ENCODE measurements at regions not wholly inside any gene's neighbourhood (a gene's known extent, or its start where the extent isn't known, plus 50 kb on each side); places are given as distances from the start of the nearest gene placed in this dataset.

DNA sequence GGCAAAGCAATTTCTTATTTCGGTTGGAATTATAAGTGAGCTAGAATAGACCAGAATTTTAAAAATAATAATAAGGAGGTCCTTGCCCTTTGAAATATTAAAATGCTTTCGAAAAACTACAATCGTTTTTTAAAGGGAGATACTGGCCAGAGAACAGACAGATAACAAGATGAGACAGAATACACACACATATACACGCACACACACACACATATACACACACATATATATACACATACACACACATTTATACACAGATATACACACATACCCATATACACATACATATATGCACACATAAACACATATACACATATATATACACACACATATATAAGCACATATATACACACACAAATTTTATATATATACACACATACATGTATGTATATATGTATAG, 175.3 kb upstream of the MIR17HG start:
- DNase-seq, result no peak

DNA sequence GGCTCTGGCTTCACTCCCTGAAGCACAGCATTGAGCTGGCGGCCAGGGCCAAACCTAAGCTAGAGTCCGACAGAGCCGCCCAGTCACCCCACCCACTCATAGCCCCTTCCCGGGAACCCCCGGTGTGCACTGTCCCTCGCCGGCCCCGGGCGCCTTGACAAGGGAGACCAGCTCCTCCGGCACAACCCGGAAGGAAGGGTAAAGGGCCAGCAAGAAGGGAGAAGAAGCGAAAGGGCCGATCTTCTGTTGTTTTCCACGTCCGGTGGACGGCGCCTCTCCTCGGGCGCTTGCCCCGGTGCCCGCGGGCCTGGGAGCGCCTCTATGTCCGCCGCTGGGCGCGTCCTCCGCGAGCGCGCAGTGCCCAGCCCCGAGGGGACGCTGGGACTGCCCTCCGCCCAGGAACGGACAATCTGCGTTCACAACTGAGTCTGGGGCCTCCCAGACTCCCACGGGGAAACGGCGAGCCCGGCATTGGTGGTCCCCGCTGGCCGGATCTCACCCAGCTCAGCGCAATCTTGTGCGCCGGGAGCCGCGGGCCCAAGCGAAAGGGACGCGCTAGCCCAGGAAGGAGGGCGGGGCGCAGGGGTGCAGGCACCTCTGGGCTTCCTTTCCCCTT, 172.5 kb upstream of the MIR17HG start:
- DNase-seq, result no peak

DNA sequence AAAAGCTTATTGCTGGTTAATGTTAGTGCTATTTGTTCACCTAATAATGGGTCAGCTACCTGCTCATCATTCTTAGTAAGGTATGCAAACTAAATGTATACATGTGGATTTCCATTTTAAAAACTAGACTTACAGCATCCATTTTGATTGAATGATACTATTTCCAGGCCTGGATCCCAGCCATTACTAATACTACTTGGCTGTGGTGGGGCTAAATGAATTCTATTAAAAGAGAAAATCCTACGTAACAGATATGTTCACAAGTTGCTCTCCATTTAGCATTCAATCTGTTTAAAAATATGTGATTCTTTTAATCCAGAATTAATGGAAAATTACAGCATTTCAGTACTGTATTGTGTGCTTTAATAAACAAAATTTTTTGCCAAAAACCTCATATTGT, 169.4 kb upstream of the MIR17HG start:
- no peak for DNase-seq

DNA sequence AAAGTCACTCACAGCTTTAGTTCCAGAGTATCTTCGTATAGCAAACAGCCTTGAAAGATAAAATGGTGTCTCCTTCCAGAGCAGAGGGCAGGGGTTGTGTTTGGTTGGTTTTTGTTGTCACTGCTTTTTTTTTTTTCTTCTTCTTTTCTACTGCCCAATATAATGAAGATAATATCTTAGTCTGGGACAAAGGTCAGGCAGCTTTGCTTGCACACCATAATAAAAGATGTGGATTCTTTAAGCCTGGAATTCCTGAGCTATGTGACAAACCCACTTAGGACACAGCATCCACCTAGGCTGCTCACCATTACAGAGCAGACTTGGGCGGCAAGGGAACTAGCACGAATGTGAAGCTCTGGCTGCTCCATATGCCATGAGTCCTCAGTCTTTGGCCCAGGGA, 165.6 kb upstream of the MIR17HG start:
- DNase-seq, result no peak

DNA sequence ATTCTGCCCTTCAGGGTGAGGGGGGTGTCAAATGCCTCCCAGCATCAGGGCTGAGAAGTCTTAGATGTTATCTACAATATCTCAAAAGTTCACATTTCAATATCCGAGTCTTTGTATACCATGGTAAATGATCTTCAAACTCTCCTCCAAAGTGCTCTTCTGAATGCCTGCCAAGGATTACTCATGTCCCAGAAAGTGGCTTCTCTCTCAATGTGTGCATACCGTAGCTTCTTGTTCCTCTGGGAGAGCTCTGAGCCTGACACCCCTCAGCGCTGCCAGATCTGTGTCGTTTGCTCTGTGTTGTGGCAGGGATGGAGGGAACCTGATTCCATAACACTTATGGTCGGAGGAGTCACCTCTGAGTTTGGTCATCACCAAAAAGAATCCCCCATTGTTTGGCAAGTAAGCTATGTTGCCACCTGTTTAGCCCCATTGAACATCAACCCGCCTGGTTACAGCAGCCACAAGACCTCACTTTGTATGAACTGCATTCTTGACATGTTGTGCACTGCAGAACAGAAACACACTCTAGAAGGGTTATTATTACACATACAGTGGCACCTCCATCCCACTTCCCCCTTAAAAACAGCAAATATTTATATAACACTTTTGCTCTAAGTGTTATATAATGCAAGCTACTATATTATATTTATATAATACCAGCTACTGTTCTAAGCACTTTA, 163.1 kb upstream of the MIR17HG start:
- no peak for DNase-seq

DNA sequence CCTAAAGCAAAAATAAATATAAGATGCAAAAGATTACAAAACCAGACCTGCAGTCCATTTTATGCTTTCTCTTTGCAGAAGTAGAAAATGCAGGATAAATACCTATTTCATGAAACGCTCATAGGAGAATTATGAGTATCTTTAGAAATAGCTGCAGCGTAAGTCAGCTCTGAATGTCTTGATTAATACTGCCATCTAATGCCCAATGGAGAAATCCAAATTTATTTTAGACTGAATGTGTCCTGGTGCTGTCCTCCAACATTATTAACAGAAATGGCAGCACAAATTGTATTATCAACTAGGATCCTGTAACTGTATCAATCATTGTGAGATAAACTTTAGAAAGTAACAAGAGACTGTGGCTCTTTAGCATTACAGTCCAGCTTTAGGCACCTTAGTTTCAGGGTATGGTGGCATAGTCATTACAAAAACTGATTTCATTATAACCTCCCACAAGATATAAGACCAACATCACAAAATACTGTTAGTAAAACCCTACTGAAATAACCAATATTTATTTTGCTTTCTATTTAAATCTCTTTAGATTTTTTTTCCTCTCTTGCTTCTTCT, 162.1 kb upstream of the MIR17HG start:
- no peak for DNase-seq

DNA sequence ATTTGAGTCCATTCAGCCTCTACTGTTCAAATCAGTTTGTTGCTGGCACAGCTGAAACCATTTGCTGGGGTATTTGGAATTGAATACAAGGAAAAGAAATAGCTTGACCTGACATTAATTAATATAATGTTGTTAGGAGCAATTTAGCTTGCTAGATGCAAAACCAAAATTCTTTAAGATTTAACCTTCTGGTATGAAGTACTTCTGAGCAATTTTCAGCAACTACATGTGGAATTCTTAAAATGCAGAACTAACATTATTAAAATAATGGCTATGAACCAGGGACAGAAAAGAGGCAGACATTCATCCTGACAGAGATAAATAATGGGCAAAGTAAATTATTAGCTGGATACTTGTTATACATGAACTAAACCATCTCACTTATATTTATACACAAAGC, 160.0 kb upstream of the MIR17HG start:
- no peak for DNase-seq

DNA sequence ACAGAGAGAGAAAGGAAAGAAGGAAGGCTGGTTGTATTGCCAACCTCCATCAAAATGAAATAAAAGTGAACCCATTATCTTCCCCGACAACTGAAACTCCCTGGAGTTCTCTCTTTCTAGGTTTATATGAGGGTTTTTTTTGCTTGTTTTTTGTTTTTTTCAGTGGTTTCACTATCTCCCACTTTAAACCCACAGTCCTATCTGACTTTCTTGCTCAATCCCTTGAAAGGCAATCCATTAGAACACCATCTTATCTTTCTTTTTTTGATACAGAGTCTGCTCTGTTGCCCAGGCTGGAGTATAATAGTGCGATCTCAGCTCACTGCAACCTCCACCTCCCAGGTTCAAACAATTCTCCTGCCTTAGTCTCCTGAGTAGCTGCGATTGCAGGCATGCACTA, 158.0 kb upstream of the MIR17HG start:
- DNase-seq, result no peak

DNA sequence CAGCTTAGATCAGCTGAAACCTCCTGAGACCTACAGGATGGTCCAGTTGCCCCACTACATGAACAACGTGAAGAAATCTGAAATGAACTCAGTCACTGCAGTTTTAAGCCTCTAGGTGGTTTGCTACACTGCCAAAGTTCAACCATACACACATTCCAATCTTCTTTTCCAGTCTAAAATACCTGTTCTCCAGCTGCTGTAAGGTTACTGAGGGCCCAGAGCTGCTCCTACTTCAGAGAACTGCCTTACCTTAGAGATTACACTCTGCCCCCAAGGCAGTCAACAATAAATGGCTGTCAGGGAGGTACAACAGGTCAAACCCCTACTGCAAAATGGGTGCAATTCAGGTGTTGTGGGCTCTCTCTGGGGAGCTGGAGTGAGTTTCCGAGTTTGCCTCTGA, 154.1 kb upstream of the MIR17HG start:
- DNase-seq, result no peak

DNA sequence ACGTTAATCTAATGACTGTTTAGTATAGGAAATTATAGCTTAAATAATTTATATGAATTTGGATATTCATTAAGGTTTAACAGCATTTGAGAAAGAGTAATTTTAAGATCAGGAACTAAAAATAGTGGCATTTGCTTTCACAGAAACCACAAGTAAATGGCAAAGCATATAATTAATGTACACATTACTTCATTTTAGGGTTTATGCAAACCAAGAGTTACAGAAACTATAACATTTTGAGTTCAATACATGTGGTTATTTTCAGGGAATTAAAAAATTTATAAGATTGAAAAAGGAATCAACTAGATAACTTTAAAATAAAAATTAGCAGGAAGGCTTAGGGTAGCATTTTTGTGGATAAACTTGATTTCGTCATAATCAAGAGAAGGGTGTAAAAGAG, 151.7 kb upstream of the MIR17HG start:
- no peak for DNase-seq

DNA sequence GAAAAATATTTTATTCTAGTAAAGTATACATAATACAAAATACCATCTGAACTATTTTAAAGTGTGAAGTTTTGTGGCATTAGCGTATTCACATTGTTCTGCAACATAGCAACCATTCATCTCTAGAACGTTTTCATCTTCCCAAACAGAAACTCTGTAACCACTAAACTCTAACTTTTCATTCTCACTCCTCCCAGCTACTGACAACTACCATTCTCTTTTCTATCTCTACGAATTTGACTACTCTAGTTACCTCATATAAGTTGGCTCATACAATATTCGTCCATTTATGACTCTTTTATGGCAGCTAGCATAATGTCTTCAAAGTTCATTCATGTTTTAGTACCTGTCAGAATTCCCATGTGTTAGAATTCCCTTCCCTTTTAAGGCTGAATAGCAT, 150.5 kb upstream of the MIR17HG start:
- no peak for DNase-seq

DNA sequence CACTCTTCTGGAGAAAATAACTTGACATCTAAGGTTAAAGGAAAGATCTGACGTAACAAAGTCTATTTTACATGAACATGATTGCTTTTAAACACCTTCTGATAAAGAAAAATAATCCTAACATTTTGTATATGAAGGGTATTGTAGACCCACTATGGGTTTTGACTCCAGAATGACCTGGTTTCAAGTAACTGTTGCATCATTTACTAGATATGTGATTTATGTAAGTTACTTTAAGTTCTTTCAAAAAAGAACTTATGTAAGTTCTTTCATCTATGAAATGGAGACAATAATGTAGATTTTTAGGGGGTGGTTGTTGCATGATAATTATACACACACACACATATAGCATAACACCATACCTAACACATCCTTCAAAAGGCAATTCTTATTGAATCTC, 147.6 kb upstream of the MIR17HG start:
- DNase-seq, result no peak

DNA sequence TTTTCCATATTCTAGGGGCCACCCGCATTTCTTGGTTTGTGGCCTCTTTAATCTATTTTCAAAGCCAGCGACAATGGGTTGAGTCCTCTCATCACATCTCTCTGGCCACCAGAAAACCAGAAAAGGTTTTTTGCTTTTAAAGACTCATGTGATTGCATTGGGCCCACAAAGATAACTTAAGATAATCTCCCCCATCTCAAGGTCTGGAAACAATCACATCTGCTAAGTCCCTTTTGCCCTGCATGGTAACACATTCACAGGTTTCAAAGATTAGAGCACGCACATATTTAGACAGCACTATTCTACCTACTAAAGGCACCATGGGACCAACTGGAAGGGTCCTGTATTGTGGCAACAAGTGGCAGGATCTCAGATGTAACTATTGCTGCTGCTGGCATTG, 147.0 kb upstream of the MIR17HG start:
- DNase-seq, result no peak

DNA sequence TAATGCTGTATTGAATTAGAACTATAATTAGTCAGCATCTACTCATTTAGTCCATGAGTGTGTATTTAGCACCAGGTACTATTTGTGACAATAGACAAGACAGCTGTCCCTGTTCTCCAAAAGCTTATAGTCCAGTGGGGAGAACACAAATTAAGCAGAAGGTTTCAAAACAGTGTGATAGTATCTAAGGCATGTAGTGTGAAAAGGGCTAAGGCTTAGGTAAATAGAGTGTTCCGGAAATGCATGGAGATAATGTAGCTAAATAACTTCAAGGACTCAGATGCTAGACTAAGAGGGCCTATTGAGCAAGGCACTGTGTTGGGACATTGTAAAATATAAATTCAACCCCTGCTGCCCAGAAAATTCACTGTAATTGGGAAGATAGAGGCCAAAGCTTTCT, 144.1 kb upstream of the MIR17HG start:
- no peak for DNase-seq

DNA sequence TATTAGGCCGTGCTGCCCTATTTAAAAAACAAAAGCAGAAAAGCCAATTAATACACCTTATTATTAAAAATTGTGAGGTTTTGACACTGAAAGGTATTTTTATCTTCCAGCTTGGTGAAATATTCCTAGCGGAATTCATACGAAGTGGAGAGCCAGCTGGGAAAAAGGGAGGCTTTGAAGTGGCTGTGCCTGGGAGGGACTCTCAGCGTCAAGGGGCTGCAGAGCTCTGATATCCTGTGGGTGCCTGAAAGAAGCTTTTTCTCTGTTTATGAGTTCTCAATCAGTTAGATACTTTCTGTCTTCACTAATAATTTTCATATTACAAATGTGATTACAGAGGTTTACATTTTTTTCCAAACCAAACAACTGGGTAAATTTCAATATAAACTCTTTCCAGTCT, 140.2 kb upstream of the MIR17HG start:
- DNase-seq, result no peak

DNA sequence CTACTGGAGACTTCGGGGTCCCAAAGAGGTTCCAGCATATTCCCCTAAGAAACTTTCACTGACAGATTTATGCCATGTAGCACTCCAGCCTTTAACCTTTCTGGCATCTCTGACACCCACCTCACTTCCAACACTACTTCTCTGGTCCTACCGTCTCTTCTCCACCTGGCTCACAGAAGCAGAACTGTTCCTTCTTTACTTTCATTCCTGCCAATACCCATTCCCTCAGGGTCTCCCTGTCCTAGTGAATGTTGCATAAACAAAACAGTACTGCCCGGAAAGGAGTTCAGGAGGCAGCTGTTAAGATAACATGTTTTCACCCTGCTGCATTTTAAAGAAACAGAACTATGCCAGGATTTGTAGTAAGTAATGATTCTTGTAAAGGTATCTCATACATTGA, 136.0 kb upstream of the MIR17HG start:
- DNase-seq, result no peak

DNA sequence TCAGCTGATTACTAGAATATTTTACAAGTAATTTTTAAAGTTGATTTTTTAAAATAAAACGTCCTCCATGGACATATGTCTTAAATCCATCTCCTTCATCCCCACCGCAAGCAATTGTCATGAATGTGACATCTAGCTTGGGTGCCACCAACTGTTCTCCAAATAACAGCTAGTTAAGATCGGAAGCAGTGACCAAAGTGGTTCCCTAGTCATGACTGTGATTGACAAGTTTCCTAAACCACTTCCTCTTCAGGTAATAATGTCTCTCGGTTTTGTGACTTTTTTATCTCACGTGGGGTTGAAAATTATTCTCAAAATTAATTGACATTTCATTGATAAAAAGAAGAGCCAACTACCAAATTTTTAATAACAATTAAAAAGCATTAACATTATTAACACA, 135.3 kb upstream of the MIR17HG start:
- no peak for DNase-seq

DNA sequence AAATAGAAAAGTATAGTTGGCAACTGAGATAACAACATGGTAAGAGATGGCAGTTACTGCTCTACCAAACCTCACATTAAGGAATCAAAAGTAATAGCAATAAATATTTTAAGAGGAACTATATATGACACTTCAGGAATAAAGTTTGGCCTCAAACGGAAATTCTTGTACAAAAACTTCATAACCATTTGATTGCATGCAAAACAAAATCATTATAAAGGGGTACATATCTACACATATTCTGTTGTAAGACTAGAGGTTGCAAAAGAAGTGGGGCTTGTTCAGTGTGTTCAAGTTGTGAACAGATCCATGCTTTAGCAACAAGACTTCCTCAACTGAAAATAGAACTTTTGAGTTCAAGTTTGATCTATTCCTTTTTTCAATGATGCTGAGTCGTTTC, 133.5 kb upstream of the MIR17HG start:
- no peak for DNase-seq

DNA sequence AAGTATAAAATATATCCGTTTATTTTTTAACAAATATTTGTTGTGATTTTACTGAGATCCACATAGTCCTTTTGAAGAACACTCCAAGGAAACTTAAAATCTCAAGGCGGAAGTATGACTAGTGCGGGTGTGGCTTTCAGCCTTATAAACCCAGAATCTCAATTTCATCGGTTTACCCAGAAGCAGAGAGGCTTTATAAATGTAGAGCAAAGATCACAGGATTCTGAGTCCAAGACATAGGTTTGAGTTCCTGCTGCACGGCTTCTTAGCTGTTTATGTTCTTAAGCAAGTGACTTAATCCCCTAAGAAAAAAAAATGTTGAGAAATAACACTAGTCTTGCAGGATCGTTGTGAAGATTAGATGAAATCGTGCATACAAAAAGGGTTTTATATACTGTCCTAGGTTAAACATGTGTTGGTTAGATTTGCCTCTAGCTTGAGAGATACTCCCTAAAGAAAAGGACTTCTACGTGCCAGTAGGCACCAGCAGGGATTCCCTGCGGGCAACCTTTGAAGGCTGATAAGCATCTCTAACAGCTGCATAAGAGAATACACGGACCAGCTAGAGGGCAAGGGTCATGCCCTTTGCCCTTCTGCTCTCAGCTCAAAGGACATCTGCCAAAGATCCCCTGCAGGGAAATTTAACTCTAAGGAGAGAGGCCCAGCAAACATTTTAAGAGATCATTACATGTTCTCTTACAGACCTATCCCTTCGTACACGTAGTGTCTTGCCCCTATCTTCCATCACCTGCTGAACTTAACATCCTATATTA, 130.4 kb upstream of the MIR17HG start:
- DNase-seq, result no peak

DNA sequence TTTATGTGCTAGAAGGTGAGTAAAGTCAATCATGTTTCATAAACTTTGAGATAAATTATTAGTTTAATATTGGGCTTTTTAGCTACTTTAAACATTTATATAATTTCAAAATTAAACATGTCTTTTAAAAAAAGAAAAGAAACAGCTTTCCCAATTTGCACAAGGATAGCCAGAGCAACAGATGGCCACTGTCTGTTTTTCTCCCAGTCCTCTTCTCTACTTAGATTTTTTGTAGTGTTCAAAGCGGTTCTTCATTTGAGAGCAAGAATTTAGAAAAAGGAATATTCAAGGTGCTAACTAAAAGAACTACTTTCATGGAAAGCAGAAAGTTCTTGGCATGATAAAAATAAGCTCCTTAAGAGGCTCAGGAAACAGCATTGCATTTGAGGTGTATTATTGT, 128.3 kb upstream of the MIR17HG start:
- no peak for DNase-seq

DNA sequence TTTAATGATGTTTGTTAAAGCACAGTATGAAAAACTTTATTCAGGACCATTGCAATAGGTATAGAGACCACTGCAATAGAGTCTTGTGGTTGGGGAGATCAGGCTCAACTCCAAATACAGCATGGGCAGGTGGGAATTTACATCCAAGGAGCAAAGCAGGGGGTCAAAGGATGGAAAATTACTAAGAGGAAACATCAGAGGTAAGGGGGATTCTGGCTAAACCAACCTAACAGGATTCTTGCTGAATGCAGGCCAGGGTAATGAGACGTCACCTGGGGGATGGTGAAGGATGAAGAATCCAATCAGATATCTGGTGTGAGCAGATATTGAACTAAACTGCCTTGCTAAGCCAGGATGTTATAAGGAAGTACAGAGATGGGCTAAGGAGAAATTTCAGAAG, 126.6 kb upstream of the MIR17HG start:
- DNase-seq, result no peak

DNA sequence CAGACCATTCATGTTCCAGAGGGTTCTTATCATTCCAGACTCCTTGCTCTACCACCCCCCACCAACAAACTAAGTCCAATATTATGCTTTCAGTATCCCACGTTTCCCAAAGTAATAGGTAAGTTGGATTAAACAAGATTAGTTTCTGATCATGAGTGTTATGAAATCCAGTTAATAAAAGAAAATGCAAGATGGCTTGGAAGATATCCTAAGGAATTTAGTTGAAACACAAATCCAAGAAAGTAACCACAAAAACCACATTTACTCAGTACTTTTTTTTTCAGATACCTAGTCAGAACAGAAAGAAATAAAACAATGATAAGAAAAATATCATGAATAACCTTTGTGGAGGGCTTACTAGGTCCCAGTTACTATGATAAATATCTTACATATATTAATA, 119.4 kb upstream of the MIR17HG start:
- DNase-seq, result no peak

DNA sequence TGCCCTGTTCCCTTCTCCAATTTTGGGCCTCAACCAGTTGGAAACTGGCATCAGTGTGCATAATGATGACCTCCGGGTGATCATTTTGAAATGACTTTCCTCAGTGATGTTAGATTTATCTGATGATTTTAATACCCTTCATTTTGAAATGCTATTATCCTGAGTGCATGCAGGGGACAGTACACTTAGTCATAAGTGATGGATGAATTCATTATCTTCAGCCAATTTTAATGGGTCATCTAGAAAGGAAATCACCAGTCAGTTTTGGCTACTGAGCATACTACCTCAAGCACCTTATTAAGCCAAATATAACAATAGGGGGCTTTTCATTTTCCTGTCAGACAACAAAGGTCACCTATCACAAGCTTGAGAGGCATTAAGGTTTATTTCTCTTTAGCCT, 118.5 kb upstream of the MIR17HG start:
- no peak for DNase-seq

DNA sequence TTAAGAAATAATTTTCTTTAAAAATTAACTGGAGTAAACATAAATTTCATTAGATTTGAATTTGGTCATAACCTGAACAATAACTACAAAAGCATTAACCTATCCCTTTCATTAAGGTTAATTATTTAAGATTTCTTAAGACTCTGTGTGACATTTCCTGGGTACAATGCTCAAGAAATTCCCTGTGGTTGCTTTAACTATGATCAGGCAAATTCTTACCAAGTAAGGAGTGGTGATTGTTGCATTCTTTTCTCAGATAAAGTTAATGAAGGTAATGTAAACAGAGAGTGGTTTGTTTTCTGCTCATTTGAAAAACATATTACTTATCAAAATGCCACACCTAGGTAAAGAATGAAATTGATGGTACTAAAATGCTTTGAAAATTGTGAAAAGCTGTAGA, 114.8 kb upstream of the MIR17HG start:
- DNase-seq, result no peak

Data from GF-D8 (cell line).